Erythroblast (primary cell): ENCODE measurements at regions not wholly inside any gene's neighbourhood (a gene's known extent, or its start where the extent isn't known, plus 50 kb on each side); places are given as distances from the start of the nearest gene placed in this dataset.

ENCODE experiments used
- GATA1 ChIP-seq: IDR thresholded peaks from 2 replicates; pipeline ENCODE4 v1.6.1; 2011; ENCODE audit warnings: low read depth, mild to moderate bottlenecking, control low read depth, low read length, moderate library complexity
- POLR2A ChIP-seq: IDR thresholded peaks from 2 replicates; pipeline ENCODE4 v1.6.1; 2011; ENCODE audit warnings: mild to moderate bottlenecking, low read length

DNA sequence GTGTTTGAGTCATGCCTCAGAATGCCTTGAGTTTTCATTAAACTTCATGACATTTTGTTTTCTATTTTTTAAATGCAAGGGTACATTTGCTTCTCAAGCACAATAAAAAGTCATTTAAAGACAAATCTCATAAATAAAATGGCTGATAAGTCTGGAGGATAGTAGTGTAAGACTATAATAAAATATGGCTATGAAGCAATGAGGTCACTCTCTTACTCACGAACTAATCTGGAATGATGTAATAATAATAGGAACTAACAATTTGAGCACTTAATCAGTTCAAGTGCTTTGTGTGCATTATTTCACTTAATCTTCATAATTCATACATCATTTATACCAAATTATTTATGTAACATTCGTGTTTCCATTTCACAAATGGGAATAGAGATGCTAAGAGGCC is 149.3 kb upstream of the CTTNBP2 start:
- TF ChIP-seq POLR2A: no peak
- no peak for TF ChIP-seq GATA1
